HepG2 (cell line): ENCODE measurements at regions not wholly inside any gene's neighbourhood (a gene's known extent, or its start where the extent isn't known, plus 50 kb on each side); places are given as distances from the start of the nearest gene placed in this dataset.

Experiments used
- CTCF ChIP-seq: sonication (generic); formaldehyde crosslinking; IDR thresholded peaks from 2 replicates; pipeline ENCODE4 v1.5.0; 2020; ENCODE audit warnings: mild to moderate bottlenecking, missing genetic modification reagents, moderate library complexity
- DMAP1 ChIP-seq: IDR thresholded peaks from 2 replicates; pipeline ENCODE4 v1.6.1; 2016
- RBAK ChIP-seq: sonication (generic); formaldehyde crosslinking; IDR thresholded peaks from 2 replicates; pipeline ENCODE4 v1.5.1; 2020; ENCODE audit warnings: mild to moderate bottlenecking, missing genetic modification reagents
- SMC3 ChIP-seq: IDR thresholded peaks from 2 replicates; pipeline ENCODE4 v1.6.1; 2011; ENCODE audit warnings: low read length, improper control_type of control experiment
- ZBTB21 ChIP-seq: sonication (generic); formaldehyde crosslinking; IDR thresholded peaks from 2 replicates; pipeline ENCODE4 v1.4.0; 2020; ENCODE audit warnings: missing genetic modification reagents
- ZNF552 ChIP-seq: sonication (generic); formaldehyde crosslinking; IDR thresholded peaks from 2 replicates; pipeline ENCODE4 v1.9.0; 2022; ENCODE audit warnings: missing genetic modification reagents, mild to moderate bottlenecking, borderline replicate concordance

DNA sequence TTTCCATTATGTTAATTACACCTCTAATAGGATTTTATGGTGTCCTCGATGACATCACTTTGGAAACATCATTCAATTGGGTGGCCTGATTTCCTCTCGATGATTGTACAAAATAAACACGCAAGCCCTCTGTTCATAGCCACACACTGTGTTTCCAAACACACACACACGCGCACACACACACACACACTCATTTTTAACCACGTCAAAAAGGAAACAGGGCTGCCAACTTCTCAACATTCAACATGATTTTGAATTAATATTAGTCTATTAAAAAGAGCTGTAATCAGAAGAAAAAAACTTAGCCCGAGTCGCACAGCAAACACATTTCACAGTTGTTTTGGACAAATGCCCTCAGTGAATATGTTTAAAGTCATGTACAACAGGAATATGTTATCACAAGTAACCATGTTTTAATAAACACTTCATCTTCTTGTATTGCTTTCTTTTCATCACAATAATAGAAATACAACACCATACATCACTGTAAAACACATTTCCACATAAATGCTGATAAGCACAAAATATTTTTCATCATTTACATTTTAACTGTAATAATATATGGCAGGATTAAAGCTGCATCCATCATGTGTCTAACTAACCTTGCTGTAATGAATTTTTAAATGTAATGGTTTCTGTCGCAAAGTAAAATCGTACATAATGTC is 219.1 kb upstream of the IRX3 start:
- TF ChIP-seq CTCF (no peak), ZBTB21 (CRISPR knock-in tag) (no peak), ZNF552 (CRISPR knock-in tag) (no peak), SMC3 (no peak), DMAP1 (CRISPR knock-in tag) (no peak), RBAK (CRISPR knock-in tag) (no peak)
